ENCODE measurements at regions not wholly inside any gene's neighbourhood (a gene's known extent, or its start where the extent isn't known, plus 50 kb on each side); places are given as distances from the start of the nearest gene placed in this dataset.

DNA sequence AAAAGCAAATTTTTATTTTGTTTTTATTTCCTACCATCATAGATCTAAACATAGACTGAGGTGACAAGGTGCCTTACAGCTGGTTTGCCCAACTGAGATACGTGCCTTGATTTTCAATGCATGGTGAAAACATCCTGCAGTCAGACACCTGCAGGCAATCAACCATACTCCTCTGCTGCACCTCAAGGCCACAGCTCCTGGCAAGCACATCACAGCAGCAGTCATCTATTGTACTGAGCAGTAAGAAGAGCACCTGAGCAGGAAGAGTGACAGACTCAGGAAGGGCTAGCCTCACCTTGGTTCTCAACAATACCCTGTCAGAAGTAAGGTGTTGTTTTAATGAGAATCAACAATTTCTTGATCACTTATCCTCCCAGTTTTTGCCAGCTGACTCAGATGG, 1206.8 kb upstream of the NRXN1 start:
- FAIRE-seq: no peak

DNA sequence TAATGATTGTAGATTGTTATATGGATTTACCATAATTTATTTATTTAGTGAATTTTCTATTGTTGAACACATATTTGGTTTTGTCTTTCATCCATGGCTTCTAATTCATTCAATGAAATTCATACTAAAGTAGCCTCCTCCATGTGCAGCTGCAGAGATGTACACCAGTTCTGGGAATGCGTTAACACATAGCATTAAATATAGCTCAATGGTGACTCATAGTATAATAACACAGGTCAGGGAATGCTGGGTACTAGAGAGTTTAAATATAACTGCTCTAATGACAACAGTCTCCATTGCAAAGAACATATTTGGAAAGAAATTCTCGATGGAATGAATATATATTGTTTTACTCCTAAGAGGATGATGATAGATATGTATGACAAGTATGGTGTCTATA, 1190.2 kb upstream of the NRXN1 start:
- no peak for FAIRE-seq

DNA sequence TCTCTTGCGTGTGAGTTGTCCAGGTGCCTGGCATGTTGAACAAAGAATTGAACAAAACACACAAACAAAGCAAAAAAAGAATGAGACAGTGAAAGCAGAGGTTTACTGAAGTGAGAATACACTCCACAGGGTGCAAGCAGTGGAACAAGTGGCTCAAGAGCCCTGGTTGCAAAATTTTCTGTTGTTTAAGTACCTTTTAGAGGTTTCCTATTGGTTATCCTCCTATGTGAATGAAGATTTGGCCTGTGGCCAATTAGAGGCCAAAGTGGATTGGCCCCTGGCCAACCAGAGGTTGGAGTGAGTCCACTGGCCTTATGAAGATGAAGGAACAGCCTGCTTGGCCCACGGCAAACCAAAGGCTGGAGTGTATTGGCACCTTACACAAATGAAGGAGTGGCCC, 1188.5 kb upstream of the NRXN1 start:
- no peak for FAIRE-seq

DNA sequence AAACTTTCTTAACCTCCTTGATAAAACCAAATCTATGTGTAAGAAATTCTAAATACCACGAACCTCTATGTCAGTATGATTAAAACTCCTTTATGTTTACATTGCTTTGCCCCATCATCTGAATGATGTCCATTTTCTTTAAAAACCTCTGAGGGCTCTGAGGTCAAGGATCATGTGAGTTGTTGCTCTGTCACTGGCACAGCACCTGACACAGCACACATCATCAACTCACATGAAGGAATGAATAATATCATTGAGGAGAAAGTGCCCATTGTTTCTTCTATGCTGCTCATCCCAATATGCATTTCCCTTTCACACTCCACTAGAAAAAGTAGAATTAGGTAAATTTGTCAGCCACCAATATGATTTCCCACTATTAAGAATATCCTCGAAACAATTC, 1178.7 kb upstream of the NRXN1 start:
- no peak for FAIRE-seq

DNA sequence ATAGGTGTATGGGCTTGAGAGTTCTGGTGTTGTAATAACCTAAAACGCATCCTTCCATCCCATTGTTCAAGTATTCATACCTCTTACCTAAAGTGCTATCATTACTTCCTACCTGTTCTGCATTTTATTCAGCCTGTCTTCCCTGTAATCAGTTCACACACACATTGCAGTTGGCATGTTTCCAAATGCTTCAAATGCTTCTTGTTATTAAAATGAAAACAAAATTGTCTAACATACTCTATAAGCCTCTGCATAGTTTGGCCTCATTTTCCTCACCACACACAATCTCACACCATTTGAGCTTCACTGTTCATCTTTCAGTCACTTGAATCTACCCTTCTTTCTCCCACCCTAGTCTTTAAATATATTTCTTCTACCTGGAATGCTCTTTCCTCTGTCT, 1178.2 kb upstream of the NRXN1 start:
- FAIRE-seq: no peak

DNA sequence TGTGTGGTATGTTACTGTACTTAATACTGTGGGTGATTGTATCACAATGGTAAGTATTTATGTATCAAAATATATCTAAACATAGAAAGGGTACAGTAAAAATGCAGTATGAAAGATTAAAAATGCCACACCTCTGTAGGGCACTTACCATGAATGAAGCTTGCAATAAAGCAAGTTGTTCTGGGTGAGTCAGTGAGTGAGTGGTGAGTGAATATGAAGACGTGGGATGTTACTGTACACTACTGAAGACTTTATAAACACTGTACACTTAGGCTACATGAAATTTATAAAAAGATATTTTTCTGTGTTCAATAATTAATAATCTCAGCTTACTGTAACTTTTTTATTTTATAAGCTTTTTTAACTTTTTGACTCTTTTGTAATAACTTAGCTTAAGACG, 1162.4 kb upstream of the NRXN1 start:
- no peak for FAIRE-seq

DNA sequence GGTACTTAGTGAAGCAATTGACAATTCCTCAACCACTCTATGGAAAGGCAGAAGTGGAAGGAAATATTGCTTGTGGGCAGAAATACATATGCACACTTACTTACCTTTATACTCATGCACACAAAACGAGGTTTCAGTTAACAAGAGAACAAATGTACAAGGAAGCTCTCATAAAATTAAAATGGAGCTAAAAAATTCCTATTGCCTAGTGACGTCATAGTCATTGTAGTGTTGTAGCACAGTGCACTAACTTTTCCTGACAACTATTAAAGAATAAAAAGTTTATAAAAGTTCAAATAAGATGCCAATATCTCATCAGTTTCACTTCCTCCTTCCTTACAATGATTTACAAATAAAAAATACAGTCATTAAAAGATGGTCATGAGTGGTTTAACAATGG, 1161.9 kb upstream of the NRXN1 start:
- no peak for FAIRE-seq

DNA sequence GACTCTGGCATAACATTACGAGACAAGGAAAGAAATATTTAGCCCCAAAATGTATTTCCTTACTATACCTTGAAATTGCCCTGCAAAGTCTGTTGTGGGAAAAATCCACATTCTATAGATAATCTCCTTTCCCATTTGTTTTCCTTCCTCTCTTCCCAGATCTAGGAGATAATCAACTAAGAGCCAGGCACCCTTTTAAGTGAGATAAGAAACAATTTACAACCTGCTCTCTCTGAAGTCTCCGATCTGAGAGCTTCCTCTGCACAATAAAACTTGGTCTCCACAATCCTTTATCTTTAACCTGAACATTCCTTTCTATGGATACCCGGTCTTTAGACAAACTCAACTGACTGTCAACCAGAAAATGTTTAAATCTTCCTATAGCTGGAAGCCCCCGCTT, 1160.7 kb upstream of the NRXN1 start:
- FAIRE-seq: no peak

DNA sequence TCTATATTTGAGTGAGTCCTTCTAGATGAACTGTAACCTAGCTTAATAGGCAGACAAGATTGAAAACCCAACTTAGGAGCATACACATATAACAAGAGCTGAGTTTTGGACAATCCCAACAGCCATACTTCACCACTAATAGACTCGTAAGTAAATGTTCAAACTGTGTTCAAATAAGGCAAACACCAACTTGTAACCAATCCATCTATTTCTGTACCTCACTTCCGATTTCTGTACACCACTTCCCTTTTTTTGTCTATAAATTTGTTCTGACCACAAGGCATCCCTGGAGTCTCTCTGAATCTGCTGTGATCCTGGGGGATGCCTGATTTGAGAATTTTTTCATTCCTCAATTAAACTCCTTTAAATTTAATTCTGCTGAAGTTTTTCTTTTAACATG, 1149.1 kb upstream of the NRXN1 start:
- FAIRE-seq: no peak

DNA sequence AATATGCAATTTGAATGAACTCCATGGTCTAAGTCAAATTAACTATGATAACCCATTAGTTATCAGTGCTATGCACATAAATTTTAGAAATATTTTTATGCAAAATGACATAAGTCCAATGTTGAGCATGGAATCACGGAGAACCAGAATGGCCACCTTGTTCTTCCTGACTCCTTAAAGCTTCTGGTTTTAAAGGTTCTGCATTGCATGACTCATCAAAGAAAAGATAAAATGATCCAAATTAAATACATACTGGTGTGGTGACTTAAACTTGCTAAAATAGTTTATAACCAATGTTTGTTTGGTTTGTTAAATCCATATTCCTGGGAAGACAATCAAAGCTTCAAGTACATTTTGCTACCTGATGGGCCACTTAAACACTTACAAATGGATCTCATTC, 1146.9 kb upstream of the NRXN1 start:
- no peak for FAIRE-seq

DNA sequence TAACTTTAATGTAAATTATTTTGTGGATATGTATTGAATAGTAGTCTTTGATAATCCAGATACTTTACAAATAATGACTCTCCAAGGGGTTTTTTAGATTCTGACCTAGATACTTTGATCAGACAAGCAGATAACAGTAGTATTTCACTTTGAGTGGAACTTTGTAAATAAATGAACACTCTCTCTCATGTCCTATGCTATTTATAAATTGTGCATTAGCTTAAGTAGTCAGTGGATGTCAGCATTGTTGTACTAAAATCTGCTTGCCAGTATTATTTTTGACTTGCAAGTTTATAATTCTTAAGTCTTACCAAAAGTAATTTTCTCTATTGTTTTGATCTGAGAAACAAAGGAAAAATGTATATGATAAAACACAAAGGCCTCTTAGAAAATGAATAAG, 1113.1 kb upstream of the NRXN1 start:
- no peak for FAIRE-seq

DNA sequence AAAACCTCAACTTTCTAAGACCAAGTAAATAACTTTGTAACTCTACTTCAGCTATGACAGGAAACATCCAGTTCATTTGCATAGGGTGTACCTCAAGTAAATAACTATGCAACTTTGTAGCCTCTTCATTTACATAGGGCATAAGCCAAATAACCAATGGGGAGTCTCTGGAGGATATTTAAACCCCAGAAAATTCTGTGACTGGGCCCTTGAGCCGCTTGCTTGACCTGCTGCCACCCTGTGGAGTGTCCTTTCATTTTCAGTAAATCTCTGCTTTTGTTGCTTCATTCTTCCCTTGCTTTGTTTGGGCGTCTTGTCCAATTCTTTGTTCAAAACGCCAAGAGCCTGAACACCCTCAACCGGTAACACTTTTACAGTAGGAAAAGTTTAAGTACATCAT, 1112.7 kb upstream of the NRXN1 start:
- no peak for FAIRE-seq

DNA sequence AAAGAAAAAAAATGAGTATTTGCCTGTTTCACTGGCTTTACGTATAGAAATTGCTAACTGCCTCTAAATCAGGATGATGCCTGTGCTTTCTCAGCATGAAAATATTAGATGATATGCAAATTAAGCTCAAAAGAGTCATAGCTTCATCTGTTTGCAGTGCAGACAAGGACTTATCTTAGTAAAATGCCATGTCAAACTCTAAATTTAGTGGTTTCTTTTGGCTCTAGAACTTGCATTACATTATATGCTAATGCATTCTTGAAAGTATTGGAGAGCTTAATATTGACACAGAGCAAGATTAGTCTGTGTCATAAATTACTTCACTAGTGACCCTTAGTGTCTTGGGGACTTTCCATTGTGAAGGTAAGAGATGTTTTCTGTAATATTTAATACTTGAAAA, 1109.1 kb upstream of the NRXN1 start:
- no peak for FAIRE-seq

DNA sequence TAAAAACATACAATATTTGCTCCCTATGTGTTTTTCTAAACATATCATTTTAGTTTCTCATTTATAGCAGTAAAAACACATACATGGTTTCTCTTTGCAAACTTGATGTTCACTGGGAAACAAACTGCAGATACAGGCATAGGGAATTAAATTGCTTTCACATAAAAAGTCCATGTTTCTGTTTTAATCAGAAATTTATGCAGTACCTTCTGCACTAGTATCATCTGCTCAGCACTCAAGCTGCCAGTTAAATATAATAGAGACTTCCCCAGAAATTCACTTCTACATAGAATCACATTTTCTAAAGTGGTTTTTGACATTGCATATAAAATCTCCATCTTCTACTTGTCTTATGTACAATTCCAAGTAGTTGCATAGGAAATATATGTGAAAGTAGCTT, 1107.3 kb upstream of the NRXN1 start:
- no peak for FAIRE-seq

DNA sequence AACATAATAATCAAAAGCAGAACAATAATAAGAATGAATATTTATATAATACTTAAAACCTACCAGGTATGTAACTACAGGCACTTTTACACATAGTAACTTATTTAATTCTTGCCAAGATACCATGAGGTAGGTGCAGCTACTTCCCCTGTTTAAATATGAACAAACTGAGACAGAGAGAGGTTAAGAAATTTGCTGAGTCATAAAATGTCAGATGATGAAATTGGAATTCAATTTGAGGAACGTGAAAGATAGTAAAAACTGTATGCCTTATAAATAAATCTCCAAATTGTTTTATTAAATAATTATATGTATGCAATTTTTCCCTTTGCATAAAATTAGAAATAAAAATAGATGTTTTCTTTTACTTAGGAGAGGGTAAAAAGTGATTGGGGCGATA, 1103.3 kb upstream of the NRXN1 start:
- FAIRE-seq: no peak

DNA sequence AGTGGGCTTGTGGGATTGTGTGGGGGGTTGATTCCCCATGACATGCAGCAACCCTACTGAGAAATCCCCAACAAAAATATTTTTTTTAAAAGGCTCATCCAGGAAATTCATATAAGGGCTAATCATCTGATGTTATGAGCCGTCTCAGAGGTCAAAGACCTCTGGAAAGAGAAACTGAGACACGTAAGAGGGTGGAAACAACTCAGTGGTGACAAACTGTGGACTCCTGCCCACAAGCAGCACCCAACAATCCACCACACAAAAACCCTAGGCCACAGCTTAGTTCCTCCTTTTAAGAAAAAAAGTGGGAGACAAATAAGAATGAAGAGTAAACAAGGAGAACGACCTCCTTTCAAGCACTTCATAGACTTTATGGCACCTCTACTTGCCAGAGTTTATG, 1096.1 kb upstream of the NRXN1 start:
- FAIRE-seq: no peak

DNA sequence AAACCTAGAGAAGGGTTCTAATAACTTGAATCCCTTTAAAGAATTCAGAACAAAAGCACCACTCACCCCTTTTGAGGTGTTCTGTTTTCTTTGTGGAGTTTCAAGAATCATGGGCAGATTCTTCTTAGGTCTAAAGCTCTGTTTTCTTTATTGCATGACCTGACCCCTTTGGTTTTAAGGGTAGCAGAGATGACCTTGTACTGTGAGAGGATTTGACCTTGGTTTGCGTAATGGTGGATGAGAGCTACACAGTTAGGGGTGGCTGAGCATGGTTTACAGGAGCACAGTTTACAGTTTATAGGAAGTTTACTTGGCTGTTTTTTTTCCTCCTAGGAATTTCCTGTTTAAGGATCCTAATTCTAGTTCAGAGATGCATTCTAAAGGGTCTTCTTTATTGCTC, 1095.6 kb upstream of the NRXN1 start:
- FAIRE-seq: no peak

DNA sequence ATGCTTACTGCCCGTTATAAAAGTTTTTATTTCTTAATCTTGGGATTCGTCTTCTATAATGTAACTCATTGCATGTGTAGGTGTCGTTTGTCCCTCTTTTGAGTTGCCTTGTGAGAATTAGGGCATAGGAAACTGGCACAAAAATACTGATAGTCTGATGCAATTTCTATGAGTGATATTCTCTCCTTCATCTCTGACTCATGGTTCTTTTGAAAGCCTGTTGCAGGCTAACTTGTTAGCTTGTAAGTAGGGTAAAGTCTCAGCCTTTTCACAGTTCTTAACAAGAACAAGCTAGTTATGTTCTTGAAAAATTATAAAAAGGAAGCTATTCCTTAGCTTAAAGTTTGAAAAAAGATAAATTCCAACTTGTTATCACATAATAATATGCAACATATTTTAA, 1085.4 kb upstream of the NRXN1 start:
- no peak for FAIRE-seq

DNA sequence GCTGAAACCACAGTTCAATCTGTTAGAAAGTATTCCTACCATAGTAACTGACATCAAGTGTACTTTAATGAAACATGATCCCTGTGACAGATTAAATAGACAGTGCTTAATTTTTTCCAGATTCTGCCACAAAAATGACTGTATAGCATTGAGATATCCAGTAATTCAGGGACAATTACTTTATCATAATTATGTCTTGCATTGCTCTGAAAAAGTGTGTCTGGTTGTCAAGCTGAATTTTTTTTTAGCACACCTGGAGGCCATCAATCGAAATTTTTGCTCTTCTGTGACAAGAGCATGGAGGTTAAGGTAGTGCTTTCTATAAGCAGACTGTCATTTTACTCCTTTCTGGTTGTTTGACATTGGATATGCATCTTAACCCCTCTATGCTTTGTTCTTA, 1083.8 kb upstream of the NRXN1 start:
- FAIRE-seq: no peak

DNA sequence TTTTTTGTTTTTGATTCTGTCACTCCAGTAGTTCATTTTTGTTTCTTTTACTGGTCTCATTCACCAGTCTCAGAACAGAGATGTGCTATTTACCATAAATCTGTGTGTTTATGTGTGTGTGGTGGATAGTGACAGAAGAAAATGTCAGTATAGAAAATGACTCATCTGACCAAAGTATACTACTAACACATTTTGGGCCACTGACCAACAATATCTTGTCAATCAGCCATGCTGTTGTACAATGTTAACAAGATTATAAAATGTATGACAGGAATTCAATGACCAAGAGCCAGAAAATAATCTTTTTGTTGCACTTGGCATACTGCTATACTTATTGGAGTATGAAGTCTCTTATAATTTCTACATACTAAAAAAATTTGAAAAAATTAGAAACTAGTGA, 1081.4 kb upstream of the NRXN1 start:
- FAIRE-seq: no peak

DNA sequence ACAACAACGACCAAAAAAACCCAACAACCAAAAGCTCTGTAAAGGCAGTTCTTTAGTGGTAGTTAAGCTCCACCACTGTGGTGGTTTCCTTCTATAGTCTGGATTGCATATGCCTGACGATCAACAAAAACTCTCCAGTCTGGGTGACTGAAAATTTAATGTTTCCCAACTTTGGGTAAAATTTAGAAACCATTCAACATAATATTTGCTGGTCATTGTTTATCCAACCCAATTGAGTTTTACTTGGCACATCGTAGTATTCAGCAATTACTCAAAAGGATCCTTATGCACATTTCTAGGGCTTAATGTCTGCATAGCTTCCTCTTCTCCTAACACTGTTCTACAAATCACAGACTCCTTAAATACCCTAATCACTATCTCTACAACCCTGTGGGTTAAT, 1080.2 kb upstream of the NRXN1 start:
- FAIRE-seq: no peak

DNA sequence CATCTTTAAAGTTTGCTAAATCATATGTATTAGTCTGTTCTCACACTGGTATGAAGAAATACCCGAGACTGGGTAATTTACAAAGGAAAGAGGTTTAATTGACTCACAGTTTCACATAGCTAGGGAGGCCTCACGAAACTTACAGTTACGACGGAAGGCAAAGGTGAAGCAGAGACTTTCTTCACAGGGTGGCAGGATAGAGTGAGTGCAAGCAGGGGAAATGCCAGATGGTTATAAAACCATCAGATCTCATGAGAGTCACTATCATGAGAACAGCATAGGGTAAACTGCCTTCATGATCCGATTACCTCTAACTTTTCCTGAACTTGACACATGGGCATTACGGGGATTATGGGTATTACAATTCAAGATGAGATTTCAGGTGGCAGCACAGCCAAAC, 1075.2 kb upstream of the NRXN1 start:
- FAIRE-seq: no peak

DNA sequence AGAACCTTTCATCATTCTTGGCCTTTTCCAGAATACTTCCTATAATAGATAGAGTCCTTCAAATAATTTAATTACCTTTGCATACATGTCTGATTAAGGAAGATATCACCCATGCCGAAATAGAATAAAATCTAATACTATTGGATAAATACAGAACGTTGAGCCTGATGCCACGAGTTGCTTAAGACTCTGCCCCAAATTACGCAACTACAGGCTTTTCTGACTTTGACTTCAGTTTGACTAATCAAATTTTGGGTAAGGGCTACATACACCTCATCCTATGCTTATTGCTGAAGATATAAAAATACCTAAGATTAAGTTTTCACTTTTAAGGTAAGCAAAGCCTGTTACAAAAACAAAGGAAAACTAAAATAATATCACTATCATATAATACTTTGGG, 1065.1 kb upstream of the NRXN1 start:
- FAIRE-seq: no peak

DNA sequence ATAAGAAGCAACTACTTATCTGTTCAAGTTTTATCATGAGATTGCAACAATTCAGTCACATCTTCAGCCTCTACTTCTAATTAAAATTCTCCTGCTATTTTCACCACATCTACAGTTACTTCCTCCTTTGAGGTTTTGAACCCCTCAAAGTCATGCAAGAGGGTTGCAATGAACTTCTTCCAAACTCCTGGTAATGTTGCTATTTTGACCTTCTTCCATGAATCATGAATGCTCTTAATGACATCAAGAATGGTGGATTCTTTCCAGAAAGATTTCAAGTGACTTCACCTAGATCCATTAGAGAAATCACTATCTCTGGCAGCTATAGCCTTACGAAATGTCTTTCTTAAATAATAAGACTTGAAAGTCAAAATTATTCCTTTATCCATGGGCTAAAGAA, 1052.8 kb upstream of the NRXN1 start:
- no peak for FAIRE-seq

DNA sequence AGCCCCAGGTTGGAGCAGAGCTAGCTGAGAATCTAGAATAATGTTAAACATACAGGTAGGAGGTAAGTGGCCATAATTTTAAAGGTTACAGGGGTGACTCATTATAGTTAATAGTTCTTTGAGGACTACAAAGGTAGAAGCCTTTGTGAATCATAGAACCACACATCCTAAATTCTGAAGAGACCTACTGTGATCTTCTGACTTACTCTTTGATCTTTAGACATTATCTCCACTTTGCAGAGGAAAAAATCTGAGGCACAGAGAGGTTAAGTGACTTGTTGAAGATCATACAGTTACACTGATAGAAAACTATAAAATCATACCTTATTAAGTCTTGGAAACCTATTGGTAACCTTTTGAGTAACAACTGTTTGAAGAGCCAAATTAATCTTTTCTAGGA, 1051.3 kb upstream of the NRXN1 start:
- no peak for FAIRE-seq

DNA sequence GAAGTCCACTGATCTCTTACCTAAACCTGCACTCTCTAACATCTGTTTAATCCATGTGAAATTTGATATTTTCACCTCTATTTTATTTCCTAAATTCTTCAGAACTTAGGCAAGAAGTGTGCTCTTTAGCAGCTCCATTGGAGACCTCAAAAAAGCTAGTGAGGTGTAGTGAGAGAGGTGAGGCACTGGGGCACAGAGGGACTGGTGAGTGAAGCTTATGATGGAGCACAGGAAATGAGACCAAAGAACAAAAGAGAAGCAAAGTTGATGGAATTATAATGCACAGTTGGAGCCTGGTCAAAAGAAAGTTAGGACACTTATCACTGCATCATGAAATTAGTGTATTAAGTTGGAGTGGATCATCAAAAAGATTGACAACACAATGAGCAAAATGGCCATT, 1050.7 kb upstream of the NRXN1 start:
- FAIRE-seq: no peak
